NCI-H82 treated with DMSO at 0.1 percent for 48 hours (cell line): ENCODE measurements at regions not wholly inside any gene's neighbourhood (a gene's known extent, or its start where the extent isn't known, plus 50 kb on each side); places are given as distances from the start of the nearest gene placed in this dataset.
A peak's percentile ranks its signal among the peaks of the same experiment; 100 is the strongest.

Experiments
- DNase-seq: peaks from one replicate; lab custom pipeline; 2025; ENCODE audit not compliant: unreplicated experiment; lab: John Stamatoyannopoulos, UW

DNA sequence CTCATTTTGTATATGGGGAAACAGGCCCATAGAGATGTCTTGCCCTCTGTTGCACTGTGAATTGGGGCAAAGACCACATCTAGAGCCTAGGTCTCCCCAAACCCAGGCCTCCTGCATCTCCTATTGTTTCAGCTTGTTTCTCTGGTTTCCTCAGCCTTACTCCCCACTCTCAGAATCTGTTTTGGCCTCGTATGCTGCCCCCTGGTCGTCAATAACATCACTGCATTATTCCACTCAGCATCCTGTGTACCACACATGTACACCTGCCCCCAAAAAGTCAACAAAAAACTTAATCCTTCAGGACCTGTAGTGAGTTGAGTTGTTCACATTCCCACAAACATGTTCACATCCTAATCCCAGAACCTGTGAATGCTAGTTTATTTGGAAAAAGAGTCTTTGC, 184.8 kb downstream of the BRINP2 start:
- no peak for DNase-seq

- no peak for DNase-seq
Measured at GRCh38 chr1:177354247-177354646, 183.5 kb downstream of the BRINP2 start.

DNA sequence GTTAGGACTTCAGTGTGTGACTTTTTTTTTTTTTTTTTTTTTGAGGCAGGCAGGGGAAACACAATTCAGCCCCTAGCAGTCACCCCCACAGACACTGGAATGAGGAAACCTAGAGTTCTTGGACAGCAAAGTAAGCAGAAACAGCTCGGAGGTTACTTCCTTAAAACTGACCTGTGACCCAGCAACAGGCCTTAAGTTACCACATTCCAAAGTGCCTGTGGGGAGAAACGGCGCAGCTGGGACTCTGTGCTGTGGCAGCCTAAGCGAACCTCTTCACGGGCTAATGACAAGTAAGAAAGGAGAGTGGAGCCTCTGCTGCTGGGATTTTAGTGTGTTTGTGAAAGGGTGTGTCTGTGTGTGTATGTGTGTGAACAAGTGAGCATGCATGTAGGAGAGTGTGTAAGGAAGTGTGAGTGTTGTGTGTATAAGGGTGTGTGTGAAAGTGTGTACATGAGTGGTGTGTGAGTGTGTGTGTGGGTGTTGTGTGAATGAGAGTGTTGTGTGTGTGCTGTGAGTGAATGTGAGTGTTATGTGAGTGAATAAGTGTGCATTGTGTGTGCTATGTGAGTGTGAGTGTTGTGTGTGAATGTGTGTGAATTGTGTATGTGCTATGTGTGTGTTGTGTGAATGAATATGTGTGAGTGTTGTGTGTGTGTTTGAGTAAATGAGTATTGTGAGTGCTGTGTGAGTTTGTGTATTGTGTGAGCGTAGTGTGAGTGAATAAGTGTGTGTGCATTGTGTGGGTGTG, 180.8 kb downstream of the BRINP2 start:
- no peak for DNase-seq

GRCh38 chr1:177346790-177347359, 176.1 kb downstream of the BRINP2 start:
- DNase-seq = no peak

GRCh38 chr1:177343445-177343844, 172.7 kb downstream of the BRINP2 start:
- no peak for DNase-seq

- DNase-seq = no peak
Measured at GRCh38 chr1:177341773-177342172, 171.0 kb downstream of the BRINP2 start.

GRCh38 chr1:177340601-177341067, 169.9 kb downstream of the BRINP2 start:
- DNase-seq = no peak

DNA sequence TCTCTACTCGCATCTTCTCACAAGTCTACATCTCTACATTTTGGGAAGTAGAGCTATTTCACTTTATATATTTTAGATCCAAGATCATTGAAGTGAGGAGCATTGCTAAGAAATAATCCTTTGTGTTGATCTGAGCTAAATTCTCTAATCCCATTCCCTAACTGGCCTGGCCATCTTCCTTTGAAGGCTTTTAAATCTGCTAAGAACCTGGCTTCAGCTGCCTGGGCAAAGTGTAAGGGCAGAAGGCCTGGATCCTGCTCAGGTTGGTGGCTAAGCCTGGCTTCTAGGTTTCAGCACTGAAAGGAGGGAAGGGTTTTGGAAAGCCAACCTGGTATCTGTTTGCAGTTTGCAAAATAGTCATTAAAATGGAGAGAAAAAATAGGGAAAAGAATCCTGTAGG, 167.6 kb downstream of the BRINP2 start:
- peak; percentile 76 for DNase-seq

GRCh38 chr1:177334903-177335302, 164.1 kb downstream of the BRINP2 start:
- DNase-seq = no peak

GRCh38 chr1:177333936-177334595, 163.3 kb downstream of the BRINP2 start:
- DNase-seq = peak; percentile 36
